DMS53 treated with DMSO at 0.1 percent for 48 hours (cell line): ENCODE measurements at regions not wholly inside any gene's neighbourhood (a gene's known extent, or its start where the extent isn't known, plus 50 kb on each side); places are given as distances from the start of the nearest gene placed in this dataset.

Source experiments
- DNase-seq: peaks from one replicate; lab custom pipeline; 2025; ENCODE audit not compliant: unreplicated experiment; lab: John Stamatoyannopoulos, UW

DNA sequence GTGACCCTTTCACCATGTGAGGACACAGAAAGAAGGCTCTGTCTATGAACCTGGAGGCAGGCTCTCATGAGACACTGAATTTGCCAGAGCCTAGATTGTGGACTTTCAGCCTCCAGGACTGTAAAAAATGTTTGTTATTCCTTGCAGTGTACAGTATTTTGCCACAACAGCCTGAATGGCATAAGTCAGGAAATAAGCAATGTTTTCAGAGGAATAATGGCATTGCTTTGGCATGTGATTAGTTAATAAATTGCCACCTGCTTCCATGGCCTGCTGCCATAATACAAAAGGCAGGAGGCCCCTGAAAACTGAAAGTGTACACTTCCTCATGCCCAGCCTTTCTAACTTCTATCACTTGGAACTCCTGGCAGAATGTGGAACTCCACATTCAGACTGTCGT lies 408.1 kb downstream of the GADD45G start:
- peak; percentile 76 for DNase-seq

DNA sequence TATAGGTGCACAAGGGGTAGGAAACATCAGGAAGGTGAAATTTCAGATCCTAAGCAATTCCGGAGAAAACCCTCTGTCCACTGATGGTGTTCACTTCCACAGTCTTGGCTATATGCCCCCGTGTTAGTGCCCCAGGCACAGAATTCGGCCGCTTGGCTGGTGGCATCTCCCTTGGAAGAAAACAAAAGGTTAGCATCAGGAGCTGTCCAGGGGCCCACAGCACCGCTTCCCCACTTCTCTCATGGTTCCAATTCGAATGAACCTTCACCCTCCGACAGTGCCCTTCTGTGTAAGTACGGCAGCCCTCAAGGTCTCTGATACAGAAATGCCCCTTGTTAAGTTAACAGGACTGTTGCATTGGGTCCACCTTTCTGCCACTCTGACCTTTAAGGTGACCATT lies 409.0 kb downstream of the GADD45G start:
- DNase-seq = no peak

DNA sequence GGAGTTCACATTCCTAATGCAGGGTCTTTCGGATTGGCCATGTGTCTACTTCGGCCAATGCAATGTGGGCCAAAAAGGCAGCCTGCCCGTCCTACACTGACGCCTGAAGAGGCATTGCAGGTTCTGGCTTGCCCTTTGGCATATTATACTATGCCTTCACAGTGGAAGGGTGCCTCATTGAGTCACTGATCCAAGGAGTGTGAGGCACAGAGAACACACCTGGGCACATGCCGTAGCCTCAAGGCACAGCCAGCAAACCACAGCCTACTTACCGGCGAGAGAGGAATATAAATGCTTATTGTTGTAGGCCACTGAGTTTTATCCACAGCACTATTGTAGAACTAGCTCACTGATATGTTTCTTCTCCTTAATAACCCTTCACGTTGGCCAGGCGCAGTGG lies 409.6 kb downstream of the GADD45G start:
- no peak for DNase-seq

GRCh38 chr9:90016272-90016671 lies 411.5 kb downstream of the GADD45G start:
- no peak for DNase-seq

DNA sequence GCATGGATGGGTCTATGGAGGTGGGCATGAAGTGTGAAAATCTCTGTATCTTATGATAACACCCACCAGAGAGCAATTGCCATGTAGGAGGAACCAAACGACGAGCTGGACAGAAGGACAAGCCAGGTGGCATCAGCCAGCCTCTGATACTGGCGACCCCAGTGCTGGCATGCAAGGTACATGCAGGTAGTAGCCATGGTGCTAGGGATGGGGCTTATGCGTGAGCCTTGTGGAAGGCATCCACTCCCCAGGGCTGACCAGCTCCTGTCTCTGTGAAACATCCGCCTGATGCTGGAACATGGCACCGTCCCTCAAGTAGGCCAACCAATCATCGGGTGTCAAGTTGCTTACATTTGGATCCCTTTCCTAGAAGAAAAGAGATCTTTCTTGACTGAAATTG lies 412.9 kb downstream of the GADD45G start:
- DNase-seq = no peak

DNA sequence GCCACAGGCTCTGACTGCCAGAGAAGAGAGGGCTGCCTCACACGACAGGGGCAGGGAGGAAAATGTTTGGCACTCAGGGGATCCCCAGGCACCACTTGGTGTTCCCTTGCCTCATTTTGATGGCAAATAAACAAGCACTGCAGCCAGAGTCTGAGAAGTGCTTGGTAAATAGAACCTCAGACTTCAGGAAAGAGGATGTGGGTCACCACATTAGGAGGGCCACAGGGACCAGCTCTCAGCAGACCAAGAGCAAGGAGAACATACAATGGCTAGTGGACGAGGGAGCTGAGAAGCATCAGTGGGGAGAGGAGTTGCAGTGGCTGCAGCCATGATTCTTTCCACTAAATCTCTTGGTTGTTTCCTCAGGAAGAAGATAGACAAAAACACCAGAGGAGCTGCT lies 413.9 kb downstream of the GADD45G start:
- DNase-seq = peak; percentile 21

- DNase-seq = no peak
These were observed 414.8 kb downstream of the GADD45G start for GRCh38 chr9:90019626-90020025.

GRCh38 chr9:90020276-90020871 lies 415.6 kb downstream of the GADD45G start:
- DNase-seq = no peak

GRCh38 chr9:90021216-90021906 lies 416.5 kb downstream of the GADD45G start:
- DNase-seq = no peak

- DNase-seq = no peak
These were observed 417.7 kb downstream of the GADD45G start for GRCh38 chr9:90022474-90022873.

DNA sequence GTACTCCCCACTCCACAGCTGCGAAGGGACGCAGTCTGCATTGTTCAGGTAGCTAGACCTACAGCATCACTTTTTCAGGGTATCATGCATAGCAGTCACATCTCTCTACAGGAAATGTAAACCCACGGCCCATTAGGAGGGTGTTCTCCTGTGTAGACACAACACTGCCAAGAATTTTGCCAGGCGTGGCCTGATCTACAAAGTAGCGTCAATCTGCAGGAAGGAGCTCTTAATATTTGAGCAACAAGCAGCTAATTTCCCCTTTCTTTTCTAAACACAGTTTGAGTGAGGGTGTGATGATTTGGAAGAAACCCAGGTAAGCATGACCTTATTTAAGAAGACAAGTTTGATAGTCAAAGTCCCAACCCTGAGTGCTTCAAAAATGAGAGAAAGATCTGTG lies 419.0 kb downstream of the GADD45G start:
- no peak for DNase-seq

DNA sequence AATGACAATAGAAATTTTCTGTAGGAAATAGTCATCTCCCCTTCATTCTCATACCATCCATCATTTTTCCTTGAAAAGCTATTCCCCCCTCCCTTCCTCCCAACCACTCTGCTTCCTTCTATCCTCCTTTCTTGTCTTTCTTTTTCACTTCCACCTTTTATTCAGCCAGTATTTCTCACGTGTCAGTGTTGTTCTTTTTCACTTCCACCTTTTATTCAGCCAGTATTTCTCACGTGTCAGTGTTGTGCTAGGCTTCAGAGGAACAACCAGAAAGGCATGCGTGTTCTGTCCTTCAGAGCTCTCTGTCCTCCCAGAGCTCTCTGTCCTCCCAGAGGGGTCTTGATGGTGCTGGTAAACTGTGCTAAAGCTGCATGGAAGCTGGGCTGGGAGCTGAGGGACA lies 419.6 kb downstream of the GADD45G start:
- DNase-seq = no peak

- no peak for DNase-seq
These were observed 420.0 kb downstream of the GADD45G start for GRCh38 chr9:90024823-90025222.

- DNase-seq = peak; percentile 6
These were observed 421.0 kb downstream of the GADD45G start for GRCh38 chr9:90025816-90026215.

DNA sequence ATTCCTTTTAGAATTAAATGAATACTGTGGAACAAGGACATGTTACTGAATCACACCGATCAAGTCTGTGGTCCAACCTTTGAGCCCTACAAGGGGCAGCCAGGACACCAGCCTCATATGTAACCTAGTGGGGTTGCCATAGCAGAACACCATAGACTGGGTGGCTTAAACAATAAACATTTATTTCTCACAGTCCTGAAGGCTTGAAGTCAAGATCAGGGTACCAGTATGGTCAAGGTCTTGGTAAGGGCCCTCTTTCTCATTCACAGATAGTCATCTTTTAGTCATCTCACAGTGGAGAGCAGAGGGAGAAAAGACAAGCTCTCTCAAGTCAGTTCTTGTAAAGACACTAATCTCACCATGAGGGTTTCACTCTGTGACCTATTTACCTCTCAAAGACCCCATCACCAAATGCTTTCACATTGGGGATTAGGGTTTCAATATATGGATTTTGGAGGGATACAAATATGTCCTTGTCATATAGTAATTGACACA lies 422.5 kb downstream of the GADD45G start:
- DNase-seq = no peak

- no peak for DNase-seq
These were observed 424.6 kb downstream of the GADD45G start for GRCh38 chr9:90029386-90029785.

DNA sequence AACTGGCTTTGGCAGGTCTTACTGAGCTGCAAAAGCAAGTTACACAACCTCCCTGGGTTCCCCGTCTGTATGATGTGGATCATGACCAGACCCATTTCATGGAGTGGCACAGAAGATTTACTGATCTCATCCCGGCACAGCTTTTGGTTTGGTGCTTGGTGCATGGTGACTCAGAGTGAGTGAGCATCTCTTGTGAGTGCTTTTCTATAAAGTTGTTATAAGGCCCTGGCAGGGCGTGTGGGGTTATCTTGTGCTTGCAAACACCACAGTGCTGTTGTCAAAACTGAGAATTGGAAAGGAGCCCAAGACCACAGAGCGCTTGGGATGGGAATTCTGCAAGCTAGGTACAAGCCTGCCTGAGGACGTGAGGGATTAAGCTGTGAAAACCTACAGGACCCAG lies 425.2 kb downstream of the GADD45G start:
- no peak for DNase-seq

DNA sequence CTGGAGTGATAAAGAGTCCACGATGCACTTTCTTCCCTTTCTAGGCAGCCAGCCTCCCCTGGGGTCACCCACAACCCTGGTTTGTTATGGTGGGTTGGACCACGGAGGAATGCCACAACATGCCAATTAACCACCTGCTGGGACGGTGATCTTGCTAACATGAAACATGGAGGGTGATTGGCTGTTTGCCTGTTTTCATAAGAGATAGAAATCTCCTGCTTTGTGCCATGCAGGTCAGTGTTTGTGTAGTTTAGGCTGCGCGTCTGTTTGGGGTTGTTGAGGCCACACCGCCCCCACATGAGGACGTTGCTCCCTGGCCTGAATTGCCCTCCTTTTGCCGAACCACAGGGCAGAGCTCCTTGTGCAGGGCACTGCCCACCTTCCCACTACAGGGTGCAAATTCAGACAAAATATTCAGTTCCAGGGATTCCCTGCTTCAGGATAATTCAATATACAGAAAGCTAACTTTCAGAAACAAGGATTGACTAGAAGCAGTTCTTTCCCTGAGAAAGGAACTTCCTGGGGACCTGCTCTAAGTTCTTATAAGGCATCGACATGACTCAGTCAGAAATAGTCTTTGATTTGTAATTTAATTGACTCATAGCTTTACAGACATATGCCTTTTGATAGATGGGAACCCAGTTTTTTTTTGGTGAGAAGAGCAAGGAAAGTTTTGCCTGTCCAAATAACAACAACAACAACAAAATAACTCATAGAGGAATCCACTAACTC lies 427.6 kb downstream of the GADD45G start:
- DNase-seq = no peak

DNA sequence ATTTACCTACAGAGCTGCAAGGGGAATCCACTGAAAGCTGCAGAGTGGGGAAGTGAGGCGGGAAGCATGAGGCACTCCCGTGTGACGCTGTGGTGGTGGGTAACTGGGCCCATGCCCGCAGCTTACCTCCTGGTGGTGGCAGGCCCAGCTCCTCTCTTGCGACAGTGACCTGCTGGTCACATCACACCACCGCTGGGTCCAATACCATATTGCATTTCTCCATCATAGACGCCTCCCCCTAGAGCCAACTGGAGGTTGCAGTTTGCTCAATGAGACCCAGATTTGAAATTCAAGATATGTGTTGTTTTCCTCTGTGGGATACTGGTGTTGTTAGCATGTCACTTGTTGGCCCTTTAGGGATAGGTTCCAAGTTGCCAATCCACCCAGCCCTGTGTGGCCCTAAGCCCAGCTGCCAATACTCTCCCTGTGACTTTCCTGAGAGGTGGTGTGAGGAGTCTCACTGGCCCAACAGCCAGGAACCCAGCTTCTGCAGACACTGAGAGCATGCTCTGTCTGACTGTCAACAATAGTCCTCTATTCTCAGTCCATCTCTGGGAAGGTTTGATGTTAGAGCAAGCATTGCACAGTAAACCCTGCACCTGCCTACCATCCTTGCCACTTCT lies 428.3 kb downstream of the GADD45G start:
- peak; percentile 53 for DNase-seq

- no peak for DNase-seq
These were observed 429.3 kb downstream of the GADD45G start for GRCh38 chr9:90034071-90034470.

DNA sequence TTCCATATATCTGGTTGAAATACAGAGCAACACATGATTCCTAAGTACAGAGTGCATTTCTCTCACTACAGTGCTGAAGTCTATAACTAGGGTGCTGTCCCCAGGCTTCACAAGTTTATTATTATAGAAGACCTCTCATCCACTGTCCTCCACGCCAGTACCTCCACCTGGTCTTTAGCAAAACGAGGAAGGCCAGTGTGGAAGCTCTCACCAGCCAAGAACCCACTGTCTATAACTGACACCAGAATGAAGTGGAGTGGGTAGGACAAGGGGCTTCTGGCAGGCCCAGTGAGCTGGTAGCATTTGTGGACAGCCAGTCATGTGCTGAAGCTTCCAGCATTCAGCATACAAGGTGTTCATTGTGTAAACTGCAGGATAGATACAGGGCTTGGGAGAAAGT lies 430.7 kb downstream of the GADD45G start:
- no peak for DNase-seq
